ENCODE measurements at regions not wholly inside any gene's neighbourhood (a gene's known extent, or its start where the extent isn't known, plus 50 kb on each side); places are given as distances from the start of the nearest gene placed in this dataset.

DNA sequence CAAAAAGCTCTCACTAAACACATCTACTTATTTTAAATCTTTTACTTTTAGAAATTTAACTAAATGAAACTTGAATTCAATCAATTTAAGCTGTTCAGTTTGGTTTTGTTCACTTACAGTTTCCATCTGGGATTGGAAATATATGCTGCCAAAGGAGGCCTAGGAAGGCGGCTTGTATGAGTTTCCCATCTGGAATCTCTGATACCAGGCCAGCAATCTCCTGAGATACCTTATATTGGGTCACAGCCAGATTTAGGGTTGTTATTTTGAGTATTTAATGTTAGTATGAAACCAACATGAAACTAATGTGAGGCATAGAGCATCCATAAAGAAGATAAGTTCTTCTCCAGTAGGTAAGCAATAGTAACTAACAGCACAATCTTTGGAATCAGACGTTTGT, 94.6 kb downstream of the GMNC start:
- TF ChIP-seq, protein P1, sequence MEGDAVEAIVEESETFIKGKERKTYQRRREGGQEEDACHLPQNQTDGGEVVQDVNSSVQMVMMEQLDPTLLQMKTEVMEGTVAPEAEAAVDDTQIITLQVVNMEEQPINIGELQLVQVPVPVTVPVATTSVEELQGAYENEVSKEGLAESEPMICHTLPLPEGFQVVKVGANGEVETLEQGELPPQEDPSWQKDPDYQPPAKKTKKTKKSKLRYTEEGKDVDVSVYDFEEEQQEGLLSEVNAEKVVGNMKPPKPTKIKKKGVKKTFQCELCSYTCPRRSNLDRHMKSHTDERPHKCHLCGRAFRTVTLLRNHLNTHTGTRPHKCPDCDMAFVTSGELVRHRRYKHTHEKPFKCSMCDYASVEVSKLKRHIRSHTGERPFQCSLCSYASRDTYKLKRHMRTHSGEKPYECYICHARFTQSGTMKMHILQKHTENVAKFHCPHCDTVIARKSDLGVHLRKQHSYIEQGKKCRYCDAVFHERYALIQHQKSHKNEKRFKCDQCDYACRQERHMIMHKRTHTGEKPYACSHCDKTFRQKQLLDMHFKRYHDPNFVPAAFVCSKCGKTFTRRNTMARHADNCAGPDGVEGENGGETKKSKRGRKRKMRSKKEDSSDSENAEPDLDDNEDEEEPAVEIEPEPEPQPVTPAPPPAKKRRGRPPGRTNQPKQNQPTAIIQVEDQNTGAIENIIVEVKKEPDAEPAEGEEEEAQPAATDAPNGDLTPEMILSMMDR (IDR thresholded peaks at IDR 0.05; ENCODE audit: low read depth, low read length): no peak
- TF ChIP-seq EZH2phosphoT487 (IDR thresholded peaks at IDR 0.05; ENCODE audit: low read depth): no peak

Measured in OCI-LY3 (cell line).